Panc1 (cell line): ENCODE measurements at regions not wholly inside any gene's neighbourhood (a gene's known extent, or its start where the extent isn't known, plus 50 kb on each side); places are given as distances from the start of the nearest gene placed in this dataset.

ENCODE experiments used
- POLR2AphosphoS5 ChIP-seq: IDR thresholded peaks from 2 replicates; pipeline ENCODE4 v1.6.1; 2012; ENCODE audit warnings: mild to moderate bottlenecking, low read depth, low read length, moderate library complexity
- TF ChIP-seq, protein P1 (sequence below): fragments of 450-650 bp; IDR thresholded peaks from 2 replicates; pipeline ENCODE4 v1.5.1; 2017; ENCODE audit warnings: mild to moderate bottlenecking

DNA sequence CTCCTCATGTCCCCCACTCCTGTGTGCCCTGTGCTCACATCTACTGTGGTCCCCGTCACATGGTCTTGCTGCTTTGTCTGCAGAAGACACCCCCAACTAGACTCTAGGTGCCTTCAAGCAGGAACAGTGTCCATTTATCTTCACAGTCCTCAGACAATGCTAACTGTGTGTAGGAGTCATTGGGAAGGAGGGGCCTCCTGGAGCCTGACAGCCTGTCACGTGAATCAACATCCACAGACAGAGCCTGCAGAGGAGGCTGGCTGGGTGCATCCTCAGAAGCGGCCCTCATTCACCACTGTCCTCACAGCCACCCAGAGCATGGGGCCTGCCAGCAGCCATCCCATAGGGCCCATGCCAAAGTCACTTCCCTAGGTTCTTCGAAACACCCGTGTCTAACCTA is 98.7 kb downstream of the MED10 start:
- TF ChIP-seq, protein P1, sequence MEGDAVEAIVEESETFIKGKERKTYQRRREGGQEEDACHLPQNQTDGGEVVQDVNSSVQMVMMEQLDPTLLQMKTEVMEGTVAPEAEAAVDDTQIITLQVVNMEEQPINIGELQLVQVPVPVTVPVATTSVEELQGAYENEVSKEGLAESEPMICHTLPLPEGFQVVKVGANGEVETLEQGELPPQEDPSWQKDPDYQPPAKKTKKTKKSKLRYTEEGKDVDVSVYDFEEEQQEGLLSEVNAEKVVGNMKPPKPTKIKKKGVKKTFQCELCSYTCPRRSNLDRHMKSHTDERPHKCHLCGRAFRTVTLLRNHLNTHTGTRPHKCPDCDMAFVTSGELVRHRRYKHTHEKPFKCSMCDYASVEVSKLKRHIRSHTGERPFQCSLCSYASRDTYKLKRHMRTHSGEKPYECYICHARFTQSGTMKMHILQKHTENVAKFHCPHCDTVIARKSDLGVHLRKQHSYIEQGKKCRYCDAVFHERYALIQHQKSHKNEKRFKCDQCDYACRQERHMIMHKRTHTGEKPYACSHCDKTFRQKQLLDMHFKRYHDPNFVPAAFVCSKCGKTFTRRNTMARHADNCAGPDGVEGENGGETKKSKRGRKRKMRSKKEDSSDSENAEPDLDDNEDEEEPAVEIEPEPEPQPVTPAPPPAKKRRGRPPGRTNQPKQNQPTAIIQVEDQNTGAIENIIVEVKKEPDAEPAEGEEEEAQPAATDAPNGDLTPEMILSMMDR: no peak
- no peak for TF ChIP-seq POLR2AphosphoS5
